Medulla oblongata (tissue), 1 donor: ENCODE measurements at regions not wholly inside any gene's neighbourhood (a gene's known extent, or its start where the extent isn't known, plus 50 kb on each side); places are given as distances from the start of the nearest gene placed in this dataset.
A peak's percentile ranks its signal among the peaks of the same experiment; 100 is the strongest.
"Not testable (repeated sequence)": the region's sequence is repeated elsewhere in the genome, so short reads cannot be mapped to it uniquely, and the experiment has no call there.

Experiments used
- DNase-seq: peaks from one replicate; pipeline ENCODE4 v3.0.0-alpha.2; 2015; ENCODE audit errors: extremely low spot score

DNA sequence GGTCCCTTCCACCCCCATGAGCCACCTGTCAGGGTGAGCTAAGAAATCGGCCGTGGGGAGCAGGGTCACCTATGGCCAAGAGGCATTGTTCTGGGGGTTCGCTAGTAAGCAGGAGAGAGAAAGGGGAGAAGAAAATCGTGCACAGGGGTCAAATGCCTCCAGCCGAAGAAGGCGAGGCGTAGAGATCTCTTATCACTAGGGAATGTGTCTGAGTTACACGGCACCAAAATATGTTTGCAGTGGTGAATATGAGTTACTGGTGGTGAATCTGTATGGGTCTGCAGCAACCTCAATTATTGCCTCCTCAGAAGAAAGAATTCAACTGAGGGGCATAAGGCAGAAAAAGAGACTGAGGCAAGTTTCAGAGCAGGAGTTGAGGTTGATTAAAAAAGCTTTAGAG, 54.2 kb upstream of the RABGAP1L start:
- DNase-seq, result no peak

DNA sequence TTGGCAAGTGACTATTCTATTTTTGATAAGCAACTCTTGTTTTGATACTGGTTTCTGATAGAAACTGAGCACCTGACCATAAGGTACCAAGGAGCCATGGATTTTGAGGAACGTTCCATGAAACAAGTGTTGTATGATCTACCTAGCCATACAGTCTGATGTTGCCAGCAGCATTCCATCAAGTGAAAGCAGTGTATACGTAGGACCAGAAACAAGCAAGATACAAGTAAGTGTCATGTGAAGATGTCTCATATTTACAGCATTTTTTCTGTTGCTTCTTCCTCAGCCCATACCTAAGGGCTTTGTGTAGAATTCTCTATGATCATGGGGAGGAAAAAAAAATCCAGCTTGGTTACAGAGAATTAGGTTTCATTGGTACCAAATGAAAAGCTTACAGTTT, 55.6 kb upstream of the RABGAP1L start:
- DNase-seq, result no peak

DNA sequence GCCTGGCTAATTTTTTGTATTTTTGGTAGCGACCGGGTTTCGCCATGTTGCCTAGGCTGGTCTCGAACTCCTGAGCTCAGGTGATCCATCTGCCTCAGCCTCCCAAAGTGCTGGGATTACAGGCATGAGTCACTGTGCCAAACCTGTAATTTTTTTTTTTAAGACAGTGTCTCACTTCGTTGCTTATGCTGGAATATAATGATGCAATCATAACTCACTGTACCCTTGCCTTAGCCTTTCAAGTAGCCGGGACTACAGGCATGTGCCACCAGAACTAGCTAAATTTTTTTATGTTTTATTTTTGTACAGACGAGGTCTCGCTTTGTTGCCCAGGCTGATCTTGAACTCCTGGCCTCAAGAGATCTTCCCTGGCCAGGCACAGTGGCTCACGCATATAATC, 57.3 kb upstream of the RABGAP1L start:
- DNase-seq, result not testable (repeated sequence)

- DNase-seq, result no peak
These were observed 61.9 kb upstream of the RABGAP1L start for GRCh38 chr1:174097426-174097825.

- not testable (repeated sequence) for DNase-seq
These were observed 65.5 kb upstream of the RABGAP1L start for GRCh38 chr1:174093789-174094188.

- DNase-seq, result no peak
These were observed 68.3 kb upstream of the RC3H1 start for GRCh38 chr1:174090471-174090870.

DNA sequence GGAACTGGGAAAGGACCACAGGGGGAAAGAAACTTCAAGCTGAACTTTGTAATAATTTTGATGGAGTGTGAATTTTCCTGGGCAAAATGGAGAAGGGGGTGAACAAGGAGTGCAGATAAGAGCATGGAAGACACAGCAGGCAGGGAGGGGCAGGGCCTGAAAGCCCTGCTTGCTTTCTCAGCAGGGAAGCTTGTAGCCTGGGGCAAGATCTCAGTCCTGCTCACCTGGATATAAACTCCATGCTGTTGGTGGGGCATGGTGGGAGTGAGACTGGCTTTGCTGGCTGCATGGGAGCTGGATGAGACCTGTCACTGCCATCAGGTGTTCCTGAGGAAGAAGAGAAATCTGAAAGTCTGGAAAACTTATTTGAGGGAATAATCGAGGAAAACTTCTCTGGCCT, 58.7 kb upstream of the RC3H1 start:
- DNase-seq, result no peak

DNA sequence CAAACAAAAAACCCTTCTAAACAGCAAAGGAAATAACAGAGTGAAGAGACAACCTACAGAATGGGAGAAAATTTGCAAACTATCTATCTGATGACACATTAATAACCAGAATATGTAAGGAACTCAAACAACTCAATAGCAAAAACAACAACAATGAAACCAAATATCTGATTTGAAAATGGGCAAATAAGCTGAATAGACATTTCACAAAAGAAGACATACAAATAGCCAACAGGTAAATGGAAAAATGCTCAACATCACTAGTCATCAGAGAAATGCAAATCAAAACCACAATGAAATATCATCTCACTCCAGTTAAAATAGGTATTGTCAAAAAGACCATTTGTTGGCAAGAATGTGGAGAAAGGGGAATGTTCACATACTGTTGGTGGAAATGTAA, 57.6 kb upstream of the RC3H1 start:
- DNase-seq, result no peak

DNA sequence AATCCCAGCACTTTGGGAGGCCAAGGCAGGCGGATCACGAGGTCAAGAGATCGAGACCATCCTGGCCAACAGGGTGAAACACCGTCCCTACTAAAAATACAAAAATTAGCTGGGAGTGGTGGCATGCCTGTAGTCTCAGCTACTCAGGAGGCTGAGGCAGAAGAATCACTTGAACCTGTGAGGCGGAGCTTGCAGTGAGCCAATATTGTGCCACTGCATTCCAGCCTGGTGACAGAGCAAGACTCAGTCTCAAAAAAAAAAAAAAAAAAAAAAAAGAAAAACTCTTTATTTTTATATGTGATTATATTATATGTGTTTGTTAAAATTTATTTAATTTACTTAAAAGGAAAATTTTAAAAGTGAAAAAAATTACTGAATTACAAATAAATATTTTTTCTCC, 56.8 kb upstream of the RC3H1 start:
- DNase-seq, result not testable (repeated sequence)

DNA sequence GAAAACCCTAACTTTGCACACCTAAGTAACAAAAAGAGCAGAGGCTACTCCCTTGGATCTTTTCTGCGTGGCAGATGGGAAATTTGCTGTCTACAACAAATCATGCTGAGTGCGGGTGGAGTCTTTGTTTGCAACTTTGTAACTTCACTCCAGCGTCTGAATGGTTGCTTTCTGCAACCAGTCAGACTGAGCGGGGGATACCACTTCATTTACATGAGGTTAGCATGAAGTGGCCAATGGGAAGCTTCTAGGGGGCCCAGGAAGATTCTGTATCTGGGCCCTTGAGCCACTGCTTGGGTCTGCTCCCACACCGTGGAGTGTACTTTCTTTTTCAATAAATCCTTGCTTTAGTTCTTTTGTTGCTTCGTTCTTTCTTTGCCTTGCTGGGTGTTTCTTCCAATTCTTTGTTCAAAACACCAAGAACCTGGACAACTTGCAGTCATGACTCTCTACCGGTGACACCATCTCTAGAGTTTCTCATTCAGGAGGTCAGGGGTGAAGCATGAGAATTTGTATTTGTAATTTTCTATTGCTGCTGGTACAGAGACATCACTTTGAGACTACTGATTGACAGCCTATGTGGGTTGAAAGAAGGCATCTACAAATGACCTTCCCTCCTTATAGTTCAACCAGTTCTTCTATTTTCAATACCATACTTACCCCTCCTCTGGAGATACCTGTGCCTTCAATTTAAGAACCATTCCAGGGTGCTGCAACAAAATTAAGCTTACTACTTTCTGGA, 55.8 kb upstream of the RC3H1 start:
- DNase-seq, result no peak

DNA sequence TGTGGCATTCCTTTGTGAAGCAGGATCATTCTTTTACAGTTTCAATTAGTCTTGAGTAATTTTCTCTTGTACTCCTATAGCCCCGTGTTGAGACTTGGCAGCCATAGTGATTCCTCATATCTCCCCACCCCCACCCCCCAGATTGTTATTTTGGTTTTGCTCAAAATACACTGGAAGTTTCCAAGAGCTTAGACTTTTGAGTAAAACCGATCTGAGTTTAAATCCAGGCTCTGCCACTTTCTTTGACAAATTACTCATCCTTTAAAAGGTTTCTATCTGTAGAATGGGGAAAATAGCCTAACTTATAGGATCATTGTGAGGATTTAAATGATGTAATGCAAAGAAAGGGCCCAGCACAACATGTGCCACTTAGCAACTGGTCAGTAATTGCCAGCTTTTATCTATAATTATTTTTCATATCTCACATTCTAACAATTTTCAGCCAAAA, 53.1 kb upstream of the RC3H1 start:
- no peak for DNase-seq

- peak; percentile 49 for DNase-seq
These were observed 52.6 kb upstream of the RC3H1 start for GRCh38 chr1:174074757-174075156.

DNA sequence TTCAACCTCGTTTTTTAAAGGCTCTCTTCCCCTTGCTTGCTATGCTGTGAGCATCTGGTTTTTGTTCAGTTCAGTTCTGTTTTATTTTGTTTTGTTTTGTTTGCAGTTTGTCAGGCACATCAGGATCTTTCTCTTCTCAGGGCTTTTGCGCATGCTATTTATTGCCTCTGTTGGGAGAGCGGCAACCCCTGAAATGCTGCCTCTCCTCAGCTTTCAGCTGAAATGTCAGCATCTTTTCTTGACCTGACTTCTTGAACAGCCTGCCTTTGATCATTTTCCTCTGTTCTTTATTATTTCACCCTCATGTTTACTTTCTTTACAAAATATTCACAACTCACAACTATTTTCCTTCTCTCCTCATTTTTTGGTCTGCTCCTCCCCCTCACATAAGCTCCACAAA, 50.4 kb upstream of the RC3H1 start:
- no peak for DNase-seq
